ENCODE measurements at regions not wholly inside any gene's neighbourhood (a gene's known extent, or its start where the extent isn't known, plus 50 kb on each side); places are given as distances from the start of the nearest gene placed in this dataset.

DNA sequence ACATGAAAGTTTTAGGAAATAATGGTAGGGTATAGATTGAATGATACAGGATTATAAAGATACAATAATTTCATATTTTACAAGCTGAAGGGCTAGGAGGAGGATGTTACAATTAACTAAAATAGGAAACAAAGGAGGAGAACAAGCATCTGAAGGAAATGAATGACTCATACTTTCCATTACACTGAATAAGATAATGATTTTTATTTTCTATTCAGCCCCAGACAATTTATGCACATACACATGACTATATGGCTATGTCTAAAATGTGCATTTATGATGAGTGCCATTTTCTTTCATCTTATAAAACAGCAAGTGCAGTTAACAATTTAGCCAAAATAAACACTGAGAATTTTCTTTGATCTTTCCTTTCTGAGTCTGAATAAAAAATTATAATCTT, 994.6 kb upstream of the ADGRB3 start:
- no peak for ATAC-seq

- no peak for ATAC-seq
Measured at GRCh38 chr6:67639161-67639560, 995.9 kb upstream of the ADGRB3 start.

GRCh38 chr6:67634199-67634598, 1000.9 kb upstream of the ADGRB3 start:
- no peak for ATAC-seq

DNA sequence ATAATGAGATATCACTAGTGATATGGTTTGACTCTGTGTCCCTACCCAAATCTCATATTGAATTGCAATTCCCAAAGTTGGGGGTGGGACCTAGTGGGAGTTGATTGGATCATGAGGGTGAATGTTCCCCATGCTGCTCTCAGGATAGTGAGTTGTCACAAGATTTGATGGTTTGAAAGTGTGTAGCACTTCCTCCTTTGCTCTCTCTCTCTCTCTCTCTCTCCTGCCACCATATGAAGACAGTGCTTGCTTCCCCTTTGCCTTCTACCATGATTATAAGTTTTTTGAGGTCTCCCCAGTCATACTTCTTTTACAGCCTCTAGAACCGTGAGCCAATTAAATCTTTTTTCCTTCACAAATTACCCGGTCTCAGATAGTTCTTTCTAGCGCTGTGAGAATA, 1002.0 kb upstream of the ADGRB3 start:
- ATAC-seq = no peak

DNA sequence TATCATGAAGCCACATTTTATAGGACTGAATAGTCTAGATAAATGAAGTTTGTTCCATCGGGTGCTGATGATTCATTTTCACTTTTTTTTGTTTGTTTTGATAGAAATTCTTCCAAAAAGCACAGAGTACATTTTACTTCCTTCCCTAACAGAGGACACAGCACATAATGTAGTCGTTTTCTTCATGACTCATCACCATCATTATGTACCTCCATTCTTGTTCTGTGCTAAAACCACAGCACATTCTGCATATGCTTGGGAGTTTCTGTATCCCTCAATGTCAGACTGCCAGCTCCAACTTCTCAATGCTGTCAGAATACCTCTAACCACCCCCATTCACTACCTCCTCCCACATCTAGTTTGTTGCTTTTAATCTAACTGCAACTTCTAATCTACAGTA, 1004.9 kb upstream of the ADGRB3 start:
- ATAC-seq = no peak

DNA sequence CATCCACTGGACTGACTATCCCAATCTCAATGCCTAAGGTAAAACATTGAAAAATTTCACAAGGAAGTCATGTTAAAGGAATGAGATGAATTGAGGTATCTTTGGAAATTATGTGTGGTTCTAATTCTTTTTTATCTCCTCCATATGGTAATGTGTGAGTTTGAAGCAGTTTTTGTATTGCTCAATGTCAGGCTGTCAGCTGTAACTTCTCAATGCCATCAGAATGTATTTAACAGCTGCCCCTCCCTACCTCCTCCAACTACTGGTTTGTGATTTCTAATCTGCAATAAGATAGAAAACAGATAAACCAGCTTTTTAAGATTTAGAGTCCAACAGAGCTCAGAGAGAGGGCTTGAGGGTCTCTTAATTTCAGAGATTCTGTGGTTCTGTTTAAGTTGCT, 1005.8 kb upstream of the ADGRB3 start:
- no peak for ATAC-seq

DNA sequence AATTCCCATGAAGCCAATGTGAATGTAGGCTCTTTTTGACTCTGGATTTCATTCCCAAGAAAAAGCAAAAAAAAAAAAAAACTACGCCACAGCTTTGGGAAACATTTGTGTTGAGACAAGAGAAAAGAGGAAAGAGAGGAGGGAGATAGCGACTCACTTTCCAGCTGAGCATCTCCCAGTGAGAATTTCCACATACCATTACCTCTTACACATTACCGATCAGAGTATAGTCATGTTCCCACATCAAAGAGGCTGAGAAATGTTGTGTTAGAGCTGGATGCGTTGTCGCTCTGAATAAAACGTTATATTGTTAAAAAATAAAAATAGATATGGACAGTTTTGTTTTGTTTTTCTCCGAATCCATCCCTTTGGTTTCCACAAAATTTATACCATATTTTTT, 1019.3 kb upstream of the ADGRB3 start:
- no peak for ATAC-seq

GRCh38 chr6:67608099-67608749, 1026.9 kb upstream of the ADGRB3 start:
- no peak for ATAC-seq

GRCh38 chr6:67606906-67607828, 1027.9 kb upstream of the ADGRB3 start:
- ATAC-seq = no peak

GRCh38 chr6:67594366-67594765, 1040.7 kb upstream of the ADGRB3 start:
- ATAC-seq = no peak

- no peak for ATAC-seq
Measured at GRCh38 chr6:67593247-67593646, 1041.8 kb upstream of the ADGRB3 start.

DNA sequence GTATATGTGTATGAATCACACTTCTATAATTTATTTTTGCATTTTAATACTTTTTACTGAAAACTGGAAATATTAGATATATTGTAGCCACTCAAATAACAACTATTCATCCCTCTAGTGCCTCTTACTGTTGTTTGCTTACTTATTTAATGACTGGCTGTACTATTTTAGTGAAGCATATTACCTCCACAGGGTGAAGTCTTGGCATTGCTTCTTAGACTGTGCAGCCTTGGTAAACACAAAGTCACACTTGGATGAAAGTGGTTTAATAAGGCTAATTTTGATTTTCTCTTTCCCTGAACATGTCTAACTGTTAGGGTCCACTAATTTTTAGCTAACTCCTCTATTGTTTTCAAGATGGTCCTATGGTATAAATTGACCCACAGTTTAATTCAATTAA, 1043.2 kb upstream of the ADGRB3 start:
- ATAC-seq = no peak

DNA sequence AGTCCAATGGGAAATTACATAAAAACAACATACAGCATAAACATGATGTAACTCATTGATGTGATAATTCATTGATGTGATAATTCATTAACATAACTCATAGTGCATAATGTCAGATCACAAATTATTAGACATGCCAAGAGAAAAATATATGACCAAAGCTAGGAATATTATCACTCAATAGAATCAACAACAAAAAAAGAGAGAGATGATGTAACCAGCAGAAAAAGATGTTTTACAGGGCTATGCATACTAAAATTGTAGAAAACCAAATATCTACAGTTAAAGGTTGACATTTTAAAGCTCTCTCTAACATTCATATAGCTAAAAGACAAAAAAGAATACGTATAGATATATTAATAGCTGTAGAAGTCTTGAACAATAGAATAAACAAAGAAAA, 1067.2 kb upstream of the ADGRB3 start:
- ATAC-seq = no peak

DNA sequence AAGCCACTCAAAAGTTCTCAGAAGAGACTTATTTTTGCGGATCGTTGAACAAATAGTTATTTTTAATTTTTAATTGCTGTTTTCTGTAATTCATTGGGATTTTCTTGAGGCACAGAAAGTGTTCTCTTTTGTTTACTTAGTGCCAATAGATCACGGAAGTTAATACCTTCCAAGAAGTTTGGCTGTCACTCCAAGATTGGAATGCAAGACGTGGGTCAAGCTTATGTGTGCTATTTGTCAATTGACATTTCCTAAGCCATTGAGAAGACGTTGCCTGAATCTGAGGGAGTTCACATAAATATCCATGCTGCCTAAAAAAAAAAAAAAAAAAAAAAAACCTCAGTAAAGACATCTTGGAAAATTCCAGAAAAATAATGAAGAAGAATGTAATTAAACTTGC, 1071.4 kb upstream of the ADGRB3 start:
- no peak for ATAC-seq

DNA sequence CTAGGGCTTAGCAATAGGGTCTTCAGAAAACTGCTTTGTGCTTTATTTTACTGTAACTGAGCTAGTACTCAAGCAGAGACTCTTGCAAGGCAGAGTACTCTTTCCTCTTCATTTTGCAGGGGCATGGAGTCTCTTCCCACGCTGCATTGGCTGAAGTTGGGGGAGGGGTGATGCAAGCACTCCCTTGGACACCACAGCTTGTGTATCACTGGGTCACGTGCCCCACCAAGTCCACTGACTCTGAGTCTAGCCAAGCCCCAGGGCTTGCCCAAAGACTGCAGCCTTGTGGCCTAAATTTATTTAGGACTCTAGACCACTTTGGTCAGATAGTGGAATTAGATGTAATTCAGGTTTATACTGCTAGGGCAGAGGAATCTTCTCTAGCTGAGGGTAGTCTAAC, 1075.0 kb upstream of the ADGRB3 start:
- no peak for ATAC-seq

DNA sequence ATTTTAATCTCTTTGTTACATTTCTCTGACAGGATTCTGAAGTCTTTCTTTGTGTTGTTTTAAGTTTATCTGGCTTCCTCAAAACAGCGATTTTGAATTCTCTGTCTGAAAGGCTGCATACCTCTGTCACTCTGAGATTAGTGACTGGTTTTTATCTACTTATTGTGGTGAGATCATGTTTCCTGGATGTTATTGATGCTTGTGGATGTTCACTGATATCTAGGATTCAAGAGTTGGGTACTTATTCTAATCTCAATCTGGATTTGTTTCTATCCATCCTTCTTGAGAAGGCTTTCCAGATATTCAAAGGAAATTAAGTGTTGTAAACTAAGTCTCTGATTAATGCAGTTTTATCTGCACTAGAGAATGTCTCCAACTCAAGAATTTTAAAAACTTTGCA, 1076.1 kb upstream of the ADGRB3 start:
- ATAC-seq = no peak

DNA sequence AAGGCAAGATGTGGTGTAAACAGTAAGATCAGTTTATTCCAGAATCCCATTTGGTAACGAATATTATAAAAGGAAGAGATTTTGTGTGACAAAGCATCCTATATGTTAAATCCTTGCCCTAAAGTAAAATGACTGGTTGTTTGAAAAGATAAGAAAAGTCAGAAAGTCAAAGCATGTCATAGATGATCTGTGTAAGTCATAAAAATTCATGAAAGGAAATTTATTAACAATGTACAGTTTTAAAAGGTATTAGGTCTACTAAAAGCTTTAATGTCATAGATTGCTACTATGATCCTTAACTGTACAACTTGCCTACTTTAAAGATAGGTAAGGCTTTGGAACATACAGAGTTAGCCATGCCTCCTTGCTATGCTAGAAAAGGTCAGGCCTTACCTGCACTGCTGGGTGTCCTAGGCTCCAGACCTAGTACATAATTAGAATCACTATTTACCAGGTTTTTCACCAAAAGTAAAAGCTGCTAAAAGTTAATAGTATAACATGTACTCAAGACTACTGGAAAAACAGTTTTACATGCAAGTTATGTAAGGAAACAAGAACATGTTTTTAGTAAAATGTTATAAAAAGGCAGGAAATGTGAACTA, 1090.1 kb upstream of the ADGRB3 start:
- no peak for ATAC-seq

- ATAC-seq = no peak
Measured at GRCh38 chr6:67541586-67541985, 1093.5 kb upstream of the ADGRB3 start.

DNA sequence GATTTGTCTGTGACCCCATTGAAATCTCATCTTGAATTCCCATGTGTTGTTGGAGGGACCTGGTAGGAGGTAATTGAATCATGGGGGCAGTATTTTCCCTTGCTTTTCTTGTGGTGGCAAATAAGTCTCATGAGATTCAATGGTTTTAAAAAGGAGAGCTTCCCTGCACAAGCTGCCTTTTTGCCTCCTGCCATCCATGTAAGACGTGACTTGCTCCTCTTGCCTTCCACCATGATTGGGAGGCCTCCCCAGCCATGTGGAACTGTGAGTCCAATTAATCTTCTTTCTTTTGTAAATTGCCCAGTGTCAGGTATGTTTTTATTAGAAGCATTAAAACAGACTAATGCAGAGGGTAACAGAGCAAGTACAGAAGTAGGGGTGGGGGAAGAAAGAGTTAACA, 1097.0 kb upstream of the ADGRB3 start:
- ATAC-seq = no peak

DNA sequence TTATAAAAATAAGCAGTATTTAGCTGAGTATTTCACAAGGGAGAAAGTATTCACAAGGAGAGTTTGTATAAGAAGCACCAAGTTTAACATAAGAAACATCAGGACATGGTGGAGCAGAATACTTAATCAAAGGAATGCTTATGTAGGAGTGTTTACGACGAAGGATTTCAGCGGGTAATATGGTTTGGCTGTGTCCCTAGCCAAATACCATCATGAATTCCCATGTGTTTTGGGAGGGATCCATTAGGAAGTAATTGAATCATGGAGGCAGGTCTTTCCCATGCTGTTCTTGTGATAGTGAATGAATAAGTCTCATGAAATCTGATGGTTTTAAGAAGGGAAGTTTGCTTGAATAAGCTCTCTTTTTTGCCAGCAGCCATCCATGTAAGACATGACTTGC, 1099.1 kb upstream of the ADGRB3 start:
- ATAC-seq = no peak

DNA sequence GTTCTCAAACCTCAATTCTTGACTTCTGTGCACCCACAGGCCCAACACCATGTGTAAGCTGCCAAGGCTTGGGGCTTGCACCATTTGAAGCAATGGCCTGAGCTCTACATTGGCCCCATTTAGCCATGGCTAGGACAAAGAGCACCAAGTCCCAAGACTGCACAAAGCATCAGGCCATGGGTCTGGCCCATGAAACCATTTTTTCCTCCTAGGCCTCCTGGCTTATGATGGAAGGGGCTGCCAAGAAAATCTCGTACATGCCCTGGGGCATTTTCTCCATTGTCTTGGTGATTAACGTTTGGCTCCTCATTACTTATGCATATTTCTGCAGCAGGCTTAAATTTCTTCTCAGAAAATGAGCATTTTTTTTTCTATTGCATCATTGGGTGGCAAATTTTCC, 1128.7 kb upstream of the ADGRB3 start:
- ATAC-seq = no peak

DNA sequence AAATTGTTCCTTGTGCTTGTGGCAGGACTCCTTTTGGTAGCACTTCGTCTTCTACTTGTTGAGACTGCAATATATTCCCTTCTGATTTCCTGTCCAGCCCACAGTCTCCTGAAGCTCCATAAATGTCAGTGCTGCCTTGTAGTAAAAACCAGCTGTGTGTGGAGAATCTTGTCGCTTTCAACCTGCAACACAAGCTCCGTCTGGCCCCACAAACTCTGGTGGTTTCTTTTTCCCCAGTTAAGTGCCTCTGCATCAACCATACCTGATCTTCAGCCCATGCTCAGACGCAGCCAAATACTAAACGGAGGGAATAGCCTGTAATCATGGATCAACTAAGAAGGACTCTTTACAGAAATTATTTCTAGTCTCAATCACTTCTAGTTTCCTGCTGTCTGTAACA, 1133.3 kb upstream of the ADGRB3 start:
- no peak for ATAC-seq

- ATAC-seq = no peak
Measured at GRCh38 chr6:67497749-67498148, 1137.3 kb upstream of the ADGRB3 start.

DNA sequence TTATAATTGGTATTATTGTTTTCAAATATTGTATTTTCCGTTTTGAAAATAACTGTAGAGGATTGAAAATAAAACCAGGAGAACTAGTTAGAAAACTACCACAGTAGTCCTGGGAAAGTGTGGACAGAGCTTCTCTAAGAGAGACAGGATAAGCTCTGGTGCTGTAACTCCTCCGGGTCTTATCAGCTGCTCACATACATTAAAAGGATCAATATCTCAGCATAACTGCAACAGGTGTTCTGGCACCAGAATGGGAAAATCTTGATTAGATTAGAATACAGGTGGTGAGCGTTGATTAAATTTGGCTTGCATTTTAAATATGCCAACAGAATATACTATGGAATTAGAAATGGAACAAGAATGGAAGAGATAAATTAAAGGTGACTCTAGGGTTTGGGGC, 1138.9 kb upstream of the ADGRB3 start:
- ATAC-seq = no peak

All from activated CD4-positive, CD25-positive, alpha-beta regulatory T cell treated with anti-CD3 and anti-CD28 coated beads, Interleukin-2, amount 50 U/mL, for 24 hours (primary cell).